ENCODE measurements at regions not wholly inside any gene's neighbourhood (a gene's known extent, or its start where the extent isn't known, plus 50 kb on each side); places are given as distances from the start of the nearest gene placed in this dataset.

- no peak for DNase-seq (ENCODE audit: extremely low spot score)
- no peak for TF ChIP-seq CTCF (IDR thresholded peaks at IDR 0.05; ENCODE audit: control extremely low read depth, extremely low read depth, low read depth, missing control alignments)
- ChIA-PET CTCF (no interaction called here), POLR2A (no interaction called here)
These were observed 1113.0 kb downstream of the CBLN2 start for GRCh38 chr18:71431171-71431570.

GRCh38 chr18:71426441-71426840 is 1117.7 kb downstream of the CBLN2 start:
- TF ChIP-seq CTCF (IDR thresholded peaks at IDR 0.05; ENCODE audit: control extremely low read depth, extremely low read depth, low read depth, missing control alignments) = no peak
- ChIA-PET POLR2A (no interaction called here), CTCF (no interaction called here)
- no peak for DNase-seq (ENCODE audit: extremely low spot score)

- TF ChIP-seq CTCF (IDR thresholded peaks at IDR 0.05; ENCODE audit: control extremely low read depth, extremely low read depth, low read depth, missing control alignments) = no peak
- no peak for DNase-seq (ENCODE audit: extremely low spot score)
- CTCF ChIA-PET = no interaction called here
- POLR2A ChIA-PET = no interaction called here
These were observed 1116.4 kb downstream of the SOCS6 start for GRCh38 chr18:71405169-71405809.

GRCh38 chr18:71403501-71403900 is 1114.7 kb downstream of the SOCS6 start:
- ChIA-PET CTCF (interaction anchor here (1.1 kb wide), 1 partner anchor 14 kb away, joined by 4 read pairs; no protein-coding TSS in a partner anchor), POLR2A (no interaction called here)
- TF ChIP-seq CTCF (IDR thresholded peaks at IDR 0.05; ENCODE audit: control extremely low read depth, extremely low read depth, low read depth, missing control alignments) = no peak
- DNase-seq (ENCODE audit: extremely low spot score) = no peak

GRCh38 chr18:71398531-71398930 is 1109.7 kb downstream of the SOCS6 start:
- CTCF ChIA-PET = interaction anchor here (1.3 to 3.2 kb wide), 3 partner anchors 8 to 28 kb away, joined by 3 to 12 read pairs (median 6); no protein-coding TSS in a partner anchor

GRCh38 chr18:71388148-71388547 is 1099.3 kb downstream of the SOCS6 start:
- TF ChIP-seq CTCF (IDR thresholded peaks at IDR 0.05; ENCODE audit: control extremely low read depth, extremely low read depth, low read depth, missing control alignments) = no peak
- POLR2A ChIA-PET = no interaction called here
- no peak for DNase-seq (ENCODE audit: extremely low spot score)
- CTCF ChIA-PET = no interaction called here

More at GRCh38 chr18:71398531-71398930, 1109.7 kb downstream of the SOCS6 start:
- POLR2A ChIA-PET = no interaction called here
- TF ChIP-seq CTCF (IDR thresholded peaks at IDR 0.05; ENCODE audit: control extremely low read depth, extremely low read depth, low read depth, missing control alignments) = no peak
- no peak for DNase-seq (ENCODE audit: extremely low spot score)

Measured in GM10248 (cell line).